ENCODE measurements at regions not wholly inside any gene's neighbourhood (a gene's known extent, or its start where the extent isn't known, plus 50 kb on each side); places are given as distances from the start of the nearest gene placed in this dataset.
"Not testable (repeated sequence)": the region's sequence is repeated elsewhere in the genome, so short reads cannot be mapped to it uniquely, and the experiment has no call there.

- DNase-seq: no peak
Measured at GRCh38 chr1:29621826-29622435, 385.6 kb downstream of the PTPRU start.

GRCh38 chr1:29620631-29621030 lies 384.3 kb downstream of the PTPRU start:
- no peak for DNase-seq

- no peak for DNase-seq
Measured at GRCh38 chr1:29607236-29607635, 370.9 kb downstream of the PTPRU start.

GRCh38 chr1:29604796-29605195 lies 368.5 kb downstream of the PTPRU start:
- DNase-seq: not testable (repeated sequence)

GRCh38 chr1:29603622-29604021 lies 367.3 kb downstream of the PTPRU start:
- no peak for DNase-seq

- DNase-seq: no peak
Measured at GRCh38 chr1:29602203-29602602, 365.9 kb downstream of the PTPRU start.

GRCh38 chr1:29601021-29601420 lies 364.7 kb downstream of the PTPRU start:
- DNase-seq: no peak

GRCh38 chr1:29599826-29600225 lies 363.5 kb downstream of the PTPRU start:
- no peak for DNase-seq

GRCh38 chr1:29599071-29599470 lies 362.7 kb downstream of the PTPRU start:
- no peak for DNase-seq

- DNase-seq: no peak
Measured at GRCh38 chr1:29597861-29598260, 361.5 kb downstream of the PTPRU start.

- DNase-seq: no peak
Measured at GRCh38 chr1:29593601-29594382, 357.5 kb downstream of the PTPRU start.

- no peak for DNase-seq
Measured at GRCh38 chr1:29592731-29593130, 356.4 kb downstream of the PTPRU start.

- DNase-seq: no peak
Measured at GRCh38 chr1:29592261-29592615, 355.9 kb downstream of the PTPRU start.

- DNase-seq: no peak
Measured at GRCh38 chr1:29591601-29592260, 355.4 kb downstream of the PTPRU start.

- DNase-seq: no peak
Measured at GRCh38 chr1:29590583-29591565, 354.6 kb downstream of the PTPRU start.

- DNase-seq: not testable (repeated sequence)
Measured at GRCh38 chr1:29589716-29590115, 353.4 kb downstream of the PTPRU start.

GRCh38 chr1:29586991-29587745 lies 350.8 kb downstream of the PTPRU start:
- DNase-seq: no peak

- DNase-seq: no peak
Measured at GRCh38 chr1:29586215-29586614, 349.9 kb downstream of the PTPRU start.

GRCh38 chr1:29585656-29586055 lies 349.3 kb downstream of the PTPRU start:
- no peak for DNase-seq

- DNase-seq: no peak
Measured at GRCh38 chr1:29585201-29585600, 348.9 kb downstream of the PTPRU start.

- no peak for DNase-seq
Measured at GRCh38 chr1:29584776-29585175, 348.5 kb downstream of the PTPRU start.

GRCh38 chr1:29584362-29584761 lies 348.0 kb downstream of the PTPRU start:
- no peak for DNase-seq

All from NCI-H1694 (cell line).